Stomach (tissue), 8 donors: ENCODE measurements at regions not wholly inside any gene's neighbourhood (a gene's known extent, or its start where the extent isn't known, plus 50 kb on each side); places are given as distances from the start of the nearest gene placed in this dataset.
"Not testable (repeated sequence)": the region's sequence is repeated elsewhere in the genome, so short reads cannot be mapped to it uniquely, and the experiment has no call there.

Experiments
- DNase-seq, 2 donors: peaks; one replicate each; pipeline versions ENCODE4 v3.0.0 to v3.0.0-alpha.2; 2013 to 2019
- H3K27ac ChIP-seq, 5 donors: fragments of 200-600 bp in 4 of 5; sonication (generic) in 4 of 5; one replicate each; pipeline ENCODE4 v1.5.1; 2013 to 2019; ENCODE audit warnings: mild to moderate bottlenecking in 1 of 5, moderate library complexity in 1 of 5
- H3K27me3 ChIP-seq, 3 donors: fragments of 200-600 bp; sonication (generic); one replicate each; pipeline ENCODE4 v1.5.1; 2017 to 2019; ENCODE audit warnings: mixed run types in 1 of 3
- H3K36me3 ChIP-seq, 4 donors: fragments of 200-600 bp; sonication (generic); 1 replicate in 3 of 4; 2 replicates in 1 of 4; pipeline ENCODE4 v1.5.1; 2016 to 2019
- H3K4me1 ChIP-seq, 4 donors: fragments of 200-600 bp; sonication (generic); one replicate each; pipeline ENCODE4 v1.5.1; 2016 to 2019
- H3K4me3 ChIP-seq, 4 donors: fragments of 200-600 bp; sonication (generic) in 3 of 4; one replicate each; pipeline ENCODE4 v1.5.1; 2016 to 2019; ENCODE audit warnings: mild to moderate bottlenecking in 1 of 4
- H3K9me3 ChIP-seq, 4 donors: fragments of 200-600 bp; sonication (generic); one replicate each; pipeline ENCODE4 v1.5.1; 2016 to 2019
- EP300 ChIP-seq: sonication (generic); formaldehyde crosslinking; IDR thresholded peaks from one replicate; pipeline ENCODE4 v1.6.1; 2017; ENCODE audit warnings: antibody characterized with exemption
- POLR2A ChIP-seq, 4 donors: fragments of 450-650 bp; IDR thresholded peaks; one replicate each; pipeline ENCODE4 v1.6.1; 2016; ENCODE audit warnings: antibody characterized with exemption in 4 of 4, control low read depth in 2 of 4, mild to moderate bottlenecking in 1 of 4, moderate library complexity in 1 of 4
- POLR2AphosphoS5 ChIP-seq, 3 donors: sonication (generic); formaldehyde crosslinking; IDR thresholded peaks; one replicate each; pipeline ENCODE4 v1.6.1; 2016; ENCODE audit warnings: antibody characterized with exemption in 3 of 3
- WGBS, 5 donors: extraction: QIAGEN DNeasy Blood & Tissue Kit in 3 of 5; methylation state at CpG; one replicate each; pipeline versions ENCODE4 v1.1.5 to v1.1.7; 2013 to 2018; 5-methylcytosine and 5-hydroxymethylcytosine counted together
- intact Hi-C: fragments of 100-400 bp; cut with DNase I; formaldehyde crosslinking; loops from one replicate; pipeline ENCODE4 v1.15.1; 2023; ENCODE audit warnings: low total_unique reads
- TF ChIP-seq, protein P1 (sequence below), 7 experiments: fragments of 450-650 bp in 4 of 7; fragments of 200-600 bp in 3 of 7; sonication (generic) in 3 of 7; IDR thresholded peaks; one replicate each; pipeline ENCODE4 v1.5.1; 2016 to 2019; ENCODE audit warnings: antibody characterized with exemption in 7 of 7, control low read depth in 2 of 7, mild to moderate bottlenecking in 1 of 7
- donor health status: healthy with polysubstance abuse.
- donor health status: Bipolar disorder and iron deficiency.
- donor health status: healthy.

- Histone ChIP-seq H3K27me3 (no peaks in the 10 kb centered on the region), H3K9me3 (no peaks in the 10 kb centered on the region), H3K36me3 (no peaks in the 10 kb centered on the region), H3K27ac (no peak overlapping the region), H3K4me1 (no peaks in the 10 kb centered on the region), H3K4me3 (no peak overlapping the region)
- no peak for TF ChIP-seq EP300
- TF ChIP-seq POLR2AphosphoS5 (IDR thresholded peaks at IDR 0.05) = no peak
- no peak for TF ChIP-seq POLR2A (IDR thresholded peaks at IDR 0.05)
- TF ChIP-seq, protein P1, sequence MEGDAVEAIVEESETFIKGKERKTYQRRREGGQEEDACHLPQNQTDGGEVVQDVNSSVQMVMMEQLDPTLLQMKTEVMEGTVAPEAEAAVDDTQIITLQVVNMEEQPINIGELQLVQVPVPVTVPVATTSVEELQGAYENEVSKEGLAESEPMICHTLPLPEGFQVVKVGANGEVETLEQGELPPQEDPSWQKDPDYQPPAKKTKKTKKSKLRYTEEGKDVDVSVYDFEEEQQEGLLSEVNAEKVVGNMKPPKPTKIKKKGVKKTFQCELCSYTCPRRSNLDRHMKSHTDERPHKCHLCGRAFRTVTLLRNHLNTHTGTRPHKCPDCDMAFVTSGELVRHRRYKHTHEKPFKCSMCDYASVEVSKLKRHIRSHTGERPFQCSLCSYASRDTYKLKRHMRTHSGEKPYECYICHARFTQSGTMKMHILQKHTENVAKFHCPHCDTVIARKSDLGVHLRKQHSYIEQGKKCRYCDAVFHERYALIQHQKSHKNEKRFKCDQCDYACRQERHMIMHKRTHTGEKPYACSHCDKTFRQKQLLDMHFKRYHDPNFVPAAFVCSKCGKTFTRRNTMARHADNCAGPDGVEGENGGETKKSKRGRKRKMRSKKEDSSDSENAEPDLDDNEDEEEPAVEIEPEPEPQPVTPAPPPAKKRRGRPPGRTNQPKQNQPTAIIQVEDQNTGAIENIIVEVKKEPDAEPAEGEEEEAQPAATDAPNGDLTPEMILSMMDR (IDR thresholded peaks at IDR 0.05) = no peak
- intact Hi-C loops = no loop called here
- no peak for DNase-seq
- WGBS, 5 donors = 51 to 72% (median 67%) methylated on average over 2 of the region's 2 CpGs
These were observed 1256.1 kb upstream of the CNTN5 start for GRCh38 chr11:97764605-97765004.

DNA sequence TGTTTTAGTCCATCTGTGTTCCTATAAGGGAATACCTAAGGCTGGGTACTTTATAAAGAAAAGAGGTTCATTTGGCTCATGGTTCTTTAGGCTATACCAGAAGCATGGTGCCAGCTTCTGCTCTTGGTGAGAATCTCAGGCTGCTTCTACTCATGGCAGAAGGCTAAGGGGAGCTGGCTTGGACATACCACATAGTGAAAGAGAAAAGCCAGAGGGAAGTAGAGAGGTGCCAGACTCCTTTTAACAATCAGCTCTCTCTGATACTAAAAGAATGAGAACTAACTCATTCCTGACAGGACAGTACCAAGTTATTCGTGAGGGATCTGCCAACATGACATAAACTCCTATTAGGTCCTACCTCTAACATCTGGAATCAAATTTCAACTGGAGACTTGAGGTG lies 1250.2 kb upstream of the CNTN5 start:
- Histone ChIP-seq H3K36me3 (no peaks in the 10 kb centered on the region), H3K4me1 (no peaks in the 10 kb centered on the region), H3K27me3 (no peaks in the 10 kb centered on the region), H3K4me3 (no peak overlapping the region), H3K27ac (no peak overlapping the region), H3K9me3 (peaks cover 0 to 5% (median 0%) of the 10 kb centered on the region in 4 donors)
- DNase-seq = no peak
- no peak for TF ChIP-seq EP300
- no peak for TF ChIP-seq POLR2A (IDR thresholded peaks at IDR 0.05)
- TF ChIP-seq, protein P1 (IDR thresholded peaks at IDR 0.05) = no peak
- TF ChIP-seq POLR2AphosphoS5 (IDR thresholded peaks at IDR 0.05) = no peak
- intact Hi-C loops = no loop called here
- WGBS, 5 donors = 64 to 80% (median 73%) methylated on average over 1 of the region's 1 CpG

GRCh38 chr11:97772705-97773104 lies 1248.0 kb upstream of the CNTN5 start:
- Histone ChIP-seq H3K4me1 (no peaks in the 10 kb centered on the region), H3K9me3 (peaks cover 0 to 5% (median 0%) of the 10 kb centered on the region in 4 donors), H3K4me3 (no peak overlapping the region), H3K36me3 (no peaks in the 10 kb centered on the region), H3K27ac (no peak overlapping the region), H3K27me3 (no peaks in the 10 kb centered on the region)
- DNase-seq = peak in 1 of 2 donors; percentile 10
- intact Hi-C loops = no loop called here
- TF ChIP-seq, protein P1 (IDR thresholded peaks at IDR 0.05) = no peak
- no peak for TF ChIP-seq POLR2A (IDR thresholded peaks at IDR 0.05)
- no peak for TF ChIP-seq POLR2AphosphoS5 (IDR thresholded peaks at IDR 0.05)
- no peak for TF ChIP-seq EP300
- WGBS, 5 donors = 27 to 48% (median 30%) methylated on average over 5 of the region's 5 CpGs

GRCh38 chr11:97784388-97784787 lies 1236.4 kb upstream of the CNTN5 start:
- intact Hi-C loops, H3K27me3 ChIP-seq, DNase-seq, H3K36me3 ChIP-seq, H3K4me1 ChIP-seq, H3K27ac ChIP-seq, H3K4me3 ChIP-seq: not testable (repeated sequence)
- H3K9me3 ChIP-seq = peaks cover 4 to 29% (median 15%) of the 10 kb centered on the region in 4 donors
- 81 to 96% (median 86%) methylated on average over 4 of the region's 4 CpGs for WGBS, 5 donors

DNA sequence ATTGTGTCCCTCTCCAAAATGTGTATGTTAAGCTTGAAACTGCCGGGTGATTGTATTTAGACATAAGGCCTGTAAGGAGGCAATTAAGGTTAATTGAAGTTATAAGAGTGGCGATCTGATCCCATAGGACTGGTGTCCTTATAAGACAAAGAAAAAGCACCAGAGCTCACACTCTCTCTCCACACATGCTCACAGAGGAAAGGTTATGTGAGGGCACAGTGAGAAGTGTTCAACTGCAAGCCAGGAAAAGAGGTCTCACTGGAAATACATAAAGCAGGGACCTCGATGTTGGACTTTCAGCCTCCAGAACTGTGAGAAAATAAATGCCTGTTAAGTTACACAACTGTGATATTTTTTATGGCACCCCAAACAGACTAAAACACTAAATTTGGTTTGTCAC lies 1233.8 kb upstream of the CNTN5 start:
- H3K4me3 ChIP-seq = no peak overlapping the region
- WGBS, 5 donors = 57 to 87% (median 80%) methylated on average over 3 of the region's 3 CpGs
- DNase-seq = no peak
- H3K36me3 ChIP-seq = no peaks in the 10 kb centered on the region
- no peaks in the 10 kb centered on the region for H3K4me1 ChIP-seq
- intact Hi-C loops = no loop called here
- H3K27me3 ChIP-seq = no peaks in the 10 kb centered on the region
- peaks cover 4 to 29% (median 13%) of the 10 kb centered on the region in 4 donors for H3K9me3 ChIP-seq
- no peak for TF ChIP-seq POLR2AphosphoS5 (IDR thresholded peaks at IDR 0.05)
- TF ChIP-seq, protein P1 (IDR thresholded peaks at IDR 0.05) = no peak
- TF ChIP-seq POLR2A (IDR thresholded peaks at IDR 0.05) = no peak
- no peak for TF ChIP-seq EP300
- H3K27ac ChIP-seq = no peak overlapping the region
